HL-60 (cell line): ENCODE measurements at regions not wholly inside any gene's neighbourhood (a gene's known extent, or its start where the extent isn't known, plus 50 kb on each side); places are given as distances from the start of the nearest gene placed in this dataset.

Experiments
- DNase-seq, 2 experiments: peaks; one replicate each; pipeline ENCODE4 v3.0.0-alpha.2; 2010 to 2020; ENCODE audit warnings: low read depth in 1 of 2, low spot score in 1 of 2
- H3K27ac ChIP-seq: fragments of 250-450 bp; sonication (Bioruptor Pico); replicated peaks from 2 replicates; pipeline ENCODE4 v1.5.1; 2020; ENCODE audit warnings: mild to moderate bottlenecking, moderate library complexity
- H3K27me3 ChIP-seq: fragments of 250-450 bp; sonication (Bioruptor Pico); 2 replicates; pipeline ENCODE4 v1.5.1; 2021; ENCODE audit warnings: mild to moderate bottlenecking, moderate library complexity; ENCODE audit not compliant: insufficient read depth, poor library complexity, severe bottlenecking
- H3K4me3 ChIP-seq: replicated peaks from 2 replicates; pipeline ENCODE4 v1.5.1; 2011; ENCODE audit warnings: mild to moderate bottlenecking, control low read depth, low read length; ENCODE audit not compliant: insufficient read depth
- CTCF ChIP-seq: IDR thresholded peaks from one replicate; pipeline ENCODE4 v1.5.1; 2011; ENCODE audit warnings: low read length, control low read depth, inconsistent platforms; ENCODE audit not compliant: insufficient read depth
- GABPA ChIP-seq: IDR thresholded peaks from 2 replicates; pipeline ENCODE4 v1.6.1; 2012; ENCODE audit warnings: low read depth
- POLR2AphosphoS5 ChIP-seq: IDR thresholded peaks from 2 replicates; pipeline ENCODE4 v1.6.1; 2012; ENCODE audit warnings: low read depth
- SPI1 ChIP-seq: IDR thresholded peaks from 2 replicates; pipeline ENCODE4 v1.6.1; 2012; ENCODE audit warnings: low read depth, mild to moderate bottlenecking, borderline replicate concordance
- TF ChIP-seq, protein P1 (sequence below): IDR thresholded peaks from 2 replicates; pipeline ENCODE4 v1.6.1; 2012; ENCODE audit warnings: low read depth; ENCODE audit not compliant: insufficient replicate concordance

- H3K27ac ChIP-seq: no peak overlapping the region
- no peak overlapping the region for H3K4me3 ChIP-seq
- no peak for DNase-seq
- TF ChIP-seq, protein P1, sequence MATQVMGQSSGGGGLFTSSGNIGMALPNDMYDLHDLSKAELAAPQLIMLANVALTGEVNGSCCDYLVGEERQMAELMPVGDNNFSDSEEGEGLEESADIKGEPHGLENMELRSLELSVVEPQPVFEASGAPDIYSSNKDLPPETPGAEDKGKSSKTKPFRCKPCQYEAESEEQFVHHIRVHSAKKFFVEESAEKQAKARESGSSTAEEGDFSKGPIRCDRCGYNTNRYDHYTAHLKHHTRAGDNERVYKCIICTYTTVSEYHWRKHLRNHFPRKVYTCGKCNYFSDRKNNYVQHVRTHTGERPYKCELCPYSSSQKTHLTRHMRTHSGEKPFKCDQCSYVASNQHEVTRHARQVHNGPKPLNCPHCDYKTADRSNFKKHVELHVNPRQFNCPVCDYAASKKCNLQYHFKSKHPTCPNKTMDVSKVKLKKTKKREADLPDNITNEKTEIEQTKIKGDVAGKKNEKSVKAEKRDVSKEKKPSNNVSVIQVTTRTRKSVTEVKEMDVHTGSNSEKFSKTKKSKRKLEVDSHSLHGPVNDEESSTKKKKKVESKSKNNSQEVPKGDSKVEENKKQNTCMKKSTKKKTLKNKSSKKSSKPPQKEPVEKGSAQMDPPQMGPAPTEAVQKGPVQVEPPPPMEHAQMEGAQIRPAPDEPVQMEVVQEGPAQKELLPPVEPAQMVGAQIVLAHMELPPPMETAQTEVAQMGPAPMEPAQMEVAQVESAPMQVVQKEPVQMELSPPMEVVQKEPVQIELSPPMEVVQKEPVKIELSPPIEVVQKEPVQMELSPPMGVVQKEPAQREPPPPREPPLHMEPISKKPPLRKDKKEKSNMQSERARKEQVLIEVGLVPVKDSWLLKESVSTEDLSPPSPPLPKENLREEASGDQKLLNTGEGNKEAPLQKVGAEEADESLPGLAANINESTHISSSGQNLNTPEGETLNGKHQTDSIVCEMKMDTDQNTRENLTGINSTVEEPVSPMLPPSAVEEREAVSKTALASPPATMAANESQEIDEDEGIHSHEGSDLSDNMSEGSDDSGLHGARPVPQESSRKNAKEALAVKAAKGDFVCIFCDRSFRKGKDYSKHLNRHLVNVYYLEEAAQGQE: no peak
- no peaks in the 10 kb centered on the region for H3K27me3 ChIP-seq
These were observed 59.0 kb upstream of the SORCS3 start for GRCh38 chr10:104581884-104582601.

DNA sequence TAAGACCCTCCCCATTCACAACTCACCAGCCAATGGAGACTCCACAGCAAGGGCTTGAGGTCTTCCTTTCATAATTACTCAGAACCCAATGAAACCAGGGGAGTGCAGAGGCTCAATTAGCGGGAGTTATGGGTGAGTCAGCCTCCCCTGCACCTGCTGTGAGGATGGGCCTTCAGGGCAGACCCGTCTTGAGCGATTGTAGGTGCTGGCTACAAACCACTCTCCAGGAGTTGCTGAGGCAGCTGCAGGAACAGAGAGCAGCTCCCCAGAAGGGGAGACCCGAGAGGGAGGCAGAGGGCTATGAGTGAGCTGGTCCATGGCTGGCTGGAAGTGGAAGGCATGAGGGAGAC is 58.5 kb upstream of the SORCS3 start:
- Histone ChIP-seq H3K27me3 (no peaks in the 10 kb centered on the region), H3K4me3 (no peak overlapping the region), H3K27ac (no peak overlapping the region)
- DNase-seq: no peak
- TF ChIP-seq, protein P1: no peak
- TF ChIP-seq GABPA: no peak
- no peak for TF ChIP-seq CTCF
- TF ChIP-seq SPI1: no peak
- no peak for TF ChIP-seq POLR2AphosphoS5

GRCh38 chr10:104582966-104583365 is 58.1 kb upstream of the SORCS3 start:
- H3K4me3 ChIP-seq: no peak overlapping the region
- DNase-seq: no peak
- no peak overlapping the region for H3K27ac ChIP-seq
- no peak for TF ChIP-seq GABPA
- no peak for TF ChIP-seq SPI1
- TF ChIP-seq, protein P1: no peak
- TF ChIP-seq POLR2AphosphoS5: no peak
- no peak for TF ChIP-seq CTCF
- no peaks in the 10 kb centered on the region for H3K27me3 ChIP-seq

DNA sequence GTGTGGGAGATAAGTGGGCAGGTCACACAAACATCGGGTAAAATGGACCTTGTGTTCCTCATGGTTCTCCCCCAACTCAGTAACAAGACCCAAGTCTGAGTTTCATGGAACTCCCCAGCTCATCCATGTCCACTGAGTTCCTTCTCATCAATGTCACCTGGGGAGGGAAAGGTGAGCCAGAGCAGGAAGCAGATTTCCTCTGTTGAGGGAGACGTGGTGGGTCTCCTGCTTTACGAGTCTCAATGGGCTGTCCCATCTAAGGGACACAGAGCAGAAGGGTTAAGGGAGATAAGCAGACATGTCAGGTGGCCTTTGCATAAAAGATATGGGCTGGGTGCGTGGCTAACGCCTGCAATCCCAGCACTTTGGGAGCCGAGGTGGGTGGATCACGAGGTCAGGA is 56.5 kb upstream of the SORCS3 start:
- no peak overlapping the region for H3K4me3 ChIP-seq
- no peak for TF ChIP-seq POLR2AphosphoS5
- no peak for TF ChIP-seq CTCF
- TF ChIP-seq GABPA: no peak

More for the DNA sequence above, 56.5 kb upstream of the SORCS3 start:
- Histone ChIP-seq H3K27ac (no peak overlapping the region), H3K27me3 (no peaks in the 10 kb centered on the region)
- no peak for DNase-seq
